Stimulated activated naive CD8-positive, alpha-beta T cell treated with anti-CD3 and anti-CD28 coated beads, Interleukin-15, amount 100 ng/mL, for 72 hours (primary cell): ENCODE measurements at regions not wholly inside any gene's neighbourhood (a gene's known extent, or its start where the extent isn't known, plus 50 kb on each side); places are given as distances from the start of the nearest gene placed in this dataset.

Experiments used
- ATAC-seq: fragments of 150-1000 bp; cut with Tn5 transposase; 2 replicates; pipeline ENCODE4 v1.10.0; 2021; ENCODE audit warnings: mild to moderate bottlenecking, moderate library complexity
- DNase-seq, 2 donors: peaks; one replicate each; pipeline ENCODE4 v3.0.0; 2021 to 2022
- H3K27ac Mint-ChIP-seq, 2 donors: one replicate each; pipeline ENCODE4 v1.8.0; 2022; ENCODE audit warnings: mild to moderate bottlenecking in 2 of 2, mixed read lengths in 2 of 2, moderate library complexity in 2 of 2
- H3K27me3 Mint-ChIP-seq: one replicate; pipeline ENCODE4 v1.8.0; 2022; ENCODE audit warnings: mixed read lengths
- H3K4me1 Mint-ChIP-seq: one replicate; pipeline ENCODE4 v1.8.0; 2022; ENCODE audit warnings: mild to moderate bottlenecking, mixed read lengths
- H3K4me3 Mint-ChIP-seq, 2 donors: one replicate each; pipeline ENCODE4 v1.8.0; 2022; ENCODE audit warnings: mild to moderate bottlenecking in 2 of 2, mixed read lengths in 2 of 2, moderate library complexity in 1 of 2
- H3K9me3 Mint-ChIP-seq, 2 donors: one replicate each; pipeline ENCODE4 v1.8.0; 2022; ENCODE audit warnings: mixed read lengths in 2 of 2

GRCh38 chr3:159057621-159058020 lies 255.8 kb downstream of the MFSD1 start:
- DNase-seq (no peak), ATAC-seq (no peak)
- Mint-ChIP-seq H3K27ac (no peak overlapping the region), H3K4me1 (no peaks in the 10 kb centered on the region), H3K9me3 (peaks cover 0 to 13% of the 10 kb centered on the region in 2 donors), H3K27me3 (no peaks in the 10 kb centered on the region), H3K4me3 (no peak overlapping the region)

- H3K9me3 Mint-ChIP-seq: peaks cover 0 to 13% of the 10 kb centered on the region in 2 donors
- no peak overlapping the region for H3K4me3 Mint-ChIP-seq
- no peak for ATAC-seq
- H3K27me3 Mint-ChIP-seq: no peaks in the 10 kb centered on the region
- no peak for DNase-seq
- H3K27ac Mint-ChIP-seq: no peak overlapping the region
- no peaks in the 10 kb centered on the region for H3K4me1 Mint-ChIP-seq
Observed at GRCh38 chr3:159058859-159059258, 257.0 kb downstream of the MFSD1 start.

GRCh38 chr3:159059395-159059794 lies 257.5 kb downstream of the MFSD1 start:
- Mint-ChIP-seq H3K27ac (no peak overlapping the region), H3K4me1 (no peaks in the 10 kb centered on the region), H3K9me3 (peaks cover 0 to 13% of the 10 kb centered on the region in 2 donors), H3K27me3 (no peaks in the 10 kb centered on the region), H3K4me3 (no peak overlapping the region)
- ATAC-seq: no peak
- DNase-seq: no peak

- no peak overlapping the region for H3K27ac Mint-ChIP-seq
- H3K27me3 Mint-ChIP-seq: no peaks in the 10 kb centered on the region
- peaks cover 0 to 9% of the 10 kb centered on the region in 2 donors for H3K9me3 Mint-ChIP-seq
- no peak overlapping the region for H3K4me3 Mint-ChIP-seq
- no peak for ATAC-seq
- no peak for DNase-seq
- H3K4me1 Mint-ChIP-seq: no peaks in the 10 kb centered on the region
Observed at GRCh38 chr3:159062734-159063410, 261.0 kb downstream of the MFSD1 start.

GRCh38 chr3:159069091-159069490 lies 267.2 kb downstream of the MFSD1 start, which contains the start of gene IQCJ:
TSS of gene IQCJ (plus strand) at chr3:159069319.
- H3K27me3 Mint-ChIP-seq: no peaks in the 10 kb centered on the region
- H3K4me3 Mint-ChIP-seq: no peak within 1 kb of the TSS
- no peaks in the 10 kb centered on the region for H3K9me3 Mint-ChIP-seq
- no peak for ATAC-seq
- no peaks in the 10 kb centered on the region for H3K4me1 Mint-ChIP-seq
- DNase-seq: no peak
- no peak within 1 kb of the TSS for H3K27ac Mint-ChIP-seq

- no peaks in the 10 kb centered on the region for H3K4me1 Mint-ChIP-seq
- no peak overlapping the region for H3K27ac Mint-ChIP-seq
- ATAC-seq: no peak
- no peak overlapping the region for H3K4me3 Mint-ChIP-seq
- H3K9me3 Mint-ChIP-seq: no peaks in the 10 kb centered on the region
- no peak for DNase-seq
- H3K27me3 Mint-ChIP-seq: no peaks in the 10 kb centered on the region
Observed at GRCh38 chr3:159069866-159070425, 268.1 kb downstream of the MFSD1 start.

- ATAC-seq (no peak), DNase-seq (no peak)
- Mint-ChIP-seq H3K9me3 (no peaks in the 10 kb centered on the region), H3K4me1 (no peaks in the 10 kb centered on the region), H3K27ac (no peak overlapping the region), H3K4me3 (no peak overlapping the region), H3K27me3 (no peaks in the 10 kb centered on the region)
Observed at GRCh38 chr3:159074756-159075701, 273.2 kb downstream of the MFSD1 start.

- ATAC-seq (no peak), DNase-seq (no peak)
- Mint-ChIP-seq H3K27me3 (no peaks in the 10 kb centered on the region), H3K4me1 (no peaks in the 10 kb centered on the region), H3K27ac (no peak overlapping the region), H3K9me3 (no peaks in the 10 kb centered on the region), H3K4me3 (no peak overlapping the region)
Observed at GRCh38 chr3:159077860-159078259, 276.0 kb downstream of the MFSD1 start.

- Mint-ChIP-seq H3K27me3 (no peaks in the 10 kb centered on the region), H3K27ac (no peak overlapping the region), H3K4me1 (no peaks in the 10 kb centered on the region), H3K9me3 (no peaks in the 10 kb centered on the region), H3K4me3 (no peak overlapping the region)
- ATAC-seq (no peak), DNase-seq (no peak)
Observed at GRCh38 chr3:159080256-159080655, 278.4 kb downstream of the MFSD1 start.

- Mint-ChIP-seq H3K27me3 (no peaks in the 10 kb centered on the region), H3K4me3 (no peak overlapping the region), H3K27ac (no peak overlapping the region), H3K9me3 (no peaks in the 10 kb centered on the region), H3K4me1 (no peaks in the 10 kb centered on the region)
- ATAC-seq (no peak), DNase-seq (no peak)
Observed at GRCh38 chr3:159080821-159081220, 279.0 kb downstream of the MFSD1 start.

- H3K27ac Mint-ChIP-seq: no peak overlapping the region
- H3K9me3 Mint-ChIP-seq: no peaks in the 10 kb centered on the region
- DNase-seq: no peak
- H3K4me1 Mint-ChIP-seq: no peaks in the 10 kb centered on the region
- ATAC-seq: no peak
- no peaks in the 10 kb centered on the region for H3K27me3 Mint-ChIP-seq
- H3K4me3 Mint-ChIP-seq: no peak overlapping the region
Observed at GRCh38 chr3:159082519-159082918, 280.7 kb downstream of the MFSD1 start.

GRCh38 chr3:159091936-159092335 lies 290.1 kb downstream of the MFSD1 start:
- H3K27me3 Mint-ChIP-seq: no peaks in the 10 kb centered on the region

GRCh38 chr3:159102001-159102400 lies 300.1 kb downstream of the MFSD1 start:
- Mint-ChIP-seq H3K9me3 (no peaks in the 10 kb centered on the region), H3K4me3 (no peak overlapping the region), H3K4me1 (no peaks in the 10 kb centered on the region), H3K27ac (no peak overlapping the region), H3K27me3 (no peaks in the 10 kb centered on the region)
- DNase-seq (no peak), ATAC-seq (no peak)

More at GRCh38 chr3:159091936-159092335, 290.1 kb downstream of the MFSD1 start:
- no peaks in the 10 kb centered on the region for H3K4me1 Mint-ChIP-seq
- ATAC-seq (no peak), DNase-seq (no peak)
- no peak overlapping the region for H3K27ac Mint-ChIP-seq
- no peak overlapping the region for H3K4me3 Mint-ChIP-seq
- H3K9me3 Mint-ChIP-seq: no peaks in the 10 kb centered on the region

- ATAC-seq: no peak
Observed at GRCh38 chr3:159112724-159113123, 310.9 kb downstream of the MFSD1 start.

GRCh38 chr3:159113221-159113875 lies 311.5 kb downstream of the MFSD1 start:
- Mint-ChIP-seq H3K4me1 (no peaks in the 10 kb centered on the region), H3K27me3 (peaks cover 8% of the 10 kb centered on the region), H3K4me3 (no peak overlapping the region), H3K27ac (no peak overlapping the region), H3K9me3 (peaks cover 0 to 7% of the 10 kb centered on the region in 2 donors)
- ATAC-seq: no peak
- DNase-seq: no peak

More at GRCh38 chr3:159112724-159113123, 310.9 kb downstream of the MFSD1 start:
- Mint-ChIP-seq H3K9me3 (peaks cover 0 to 7% of the 10 kb centered on the region in 2 donors), H3K27me3 (peaks cover 8% of the 10 kb centered on the region), H3K4me1 (no peaks in the 10 kb centered on the region), H3K27ac (no peak overlapping the region), H3K4me3 (no peak overlapping the region)
- no peak for DNase-seq
